ENCODE measurements at regions not wholly inside any gene's neighbourhood (a gene's known extent, or its start where the extent isn't known, plus 50 kb on each side); places are given as distances from the start of the nearest gene placed in this dataset.

GRCh38 chr17:6213859-6214258 lies 143.7 kb downstream of the WSCD1 start:
- no peak for DNase-seq

GRCh38 chr17:6212766-6213165 lies 142.6 kb downstream of the WSCD1 start:
- Mint-ChIP-seq H3K4me1 (ENCODE audit: low read depth) (no peaks in the 10 kb centered on the region), H3K27me3 (ENCODE audit: low read depth) (peaks cover 17% of the 10 kb centered on the region), H3K27ac (no peak overlapping the region), H3K9me3 (no peaks in the 10 kb centered on the region), H3K36me3 (ENCODE audit: insufficient read depth in 2 of 2) (no peaks in the 10 kb centered on the region), H3K4me3 (no peak overlapping the region)
- ATAC-seq (replicated peaks in 1 of 2) (no peak), DNase-seq (no peak)

More at GRCh38 chr17:6213859-6214258, 143.7 kb downstream of the WSCD1 start:
- Mint-ChIP-seq H3K4me1 (ENCODE audit: low read depth) (no peaks in the 10 kb centered on the region), H3K27me3 (ENCODE audit: low read depth) (peaks cover 28% of the 10 kb centered on the region), H3K4me3 (no peak overlapping the region), H3K36me3 (ENCODE audit: insufficient read depth in 2 of 2) (no peaks in the 10 kb centered on the region), H3K9me3 (no peaks in the 10 kb centered on the region), H3K27ac (no peak overlapping the region)
- ATAC-seq (replicated peaks in 1 of 2) = no peak

GRCh38 chr17:6209829-6210228 lies 139.7 kb downstream of the WSCD1 start:
- no peaks in the 10 kb centered on the region for H3K36me3 Mint-ChIP-seq (ENCODE audit: insufficient read depth in 2 of 2)
- H3K27ac Mint-ChIP-seq = no peak overlapping the region
- peaks cover 13% of the 10 kb centered on the region for H3K27me3 Mint-ChIP-seq (ENCODE audit: low read depth)
- no peak overlapping the region for H3K4me3 Mint-ChIP-seq
- no peaks in the 10 kb centered on the region for H3K4me1 Mint-ChIP-seq (ENCODE audit: low read depth)
- H3K9me3 Mint-ChIP-seq = no peaks in the 10 kb centered on the region
- ATAC-seq (replicated peaks in 1 of 2) = no peak
- no peak for DNase-seq

GRCh38 chr17:6208608-6209180 lies 138.5 kb downstream of the WSCD1 start:
- DNase-seq (no peak), ATAC-seq (replicated peaks in 1 of 2) (no peak)
- Mint-ChIP-seq H3K4me1 (ENCODE audit: low read depth) (no peaks in the 10 kb centered on the region), H3K9me3 (no peaks in the 10 kb centered on the region), H3K36me3 (ENCODE audit: insufficient read depth in 2 of 2) (no peaks in the 10 kb centered on the region), H3K4me3 (no peak overlapping the region), H3K27ac (no peak overlapping the region), H3K27me3 (ENCODE audit: low read depth) (peaks cover 18% of the 10 kb centered on the region)

- DNase-seq (no peak), ATAC-seq (replicated peaks in 1 of 2) (no peak)
- Mint-ChIP-seq H3K27ac (no peak overlapping the region), H3K9me3 (no peaks in the 10 kb centered on the region), H3K4me3 (no peak overlapping the region), H3K4me1 (ENCODE audit: low read depth) (no peaks in the 10 kb centered on the region), H3K27me3 (ENCODE audit: low read depth) (peaks cover 34% of the 10 kb centered on the region), H3K36me3 (ENCODE audit: insufficient read depth in 2 of 2) (no peaks in the 10 kb centered on the region)
Measured at GRCh38 chr17:6205525-6205924, 135.3 kb downstream of the WSCD1 start.

- DNase-seq (no peak), ATAC-seq (replicated peaks in 1 of 2) (no peak)
- no peaks in the 10 kb centered on the region for H3K4me1 Mint-ChIP-seq (ENCODE audit: low read depth)
- H3K27ac Mint-ChIP-seq = no peak overlapping the region
- no peak overlapping the region for H3K4me3 Mint-ChIP-seq
- no peaks in the 10 kb centered on the region for H3K36me3 Mint-ChIP-seq (ENCODE audit: insufficient read depth in 2 of 2)
- H3K27me3 Mint-ChIP-seq (ENCODE audit: low read depth) = peaks cover 34% of the 10 kb centered on the region
- H3K9me3 Mint-ChIP-seq = no peaks in the 10 kb centered on the region
Measured at GRCh38 chr17:6205033-6205432, 134.9 kb downstream of the WSCD1 start.

GRCh38 chr17:6204203-6204722 lies 134.1 kb downstream of the WSCD1 start:
- no peak for ATAC-seq (replicated peaks in 1 of 2)
- H3K9me3 Mint-ChIP-seq = no peaks in the 10 kb centered on the region
- DNase-seq = no peak
- no peak overlapping the region for H3K4me3 Mint-ChIP-seq
- no peaks in the 10 kb centered on the region for H3K36me3 Mint-ChIP-seq (ENCODE audit: insufficient read depth in 2 of 2)
- no peak overlapping the region for H3K27ac Mint-ChIP-seq
- no peaks in the 10 kb centered on the region for H3K4me1 Mint-ChIP-seq (ENCODE audit: low read depth)
- peaks cover 34% of the 10 kb centered on the region for H3K27me3 Mint-ChIP-seq (ENCODE audit: low read depth)

GRCh38 chr17:6196355-6196754 lies 126.2 kb downstream of the WSCD1 start:
- Mint-ChIP-seq H3K4me3 (no peak overlapping the region), H3K27me3 (ENCODE audit: low read depth) (peaks cover 5% of the 10 kb centered on the region), H3K4me1 (ENCODE audit: low read depth) (no peaks in the 10 kb centered on the region), H3K9me3 (peaks cover 1 to 3% of the 10 kb centered on the region in 2 donors), H3K36me3 (ENCODE audit: insufficient read depth in 2 of 2) (peaks cover 3 to 4% of the 10 kb centered on the region in 2 donors), H3K27ac (no peak overlapping the region)
- no peak for ATAC-seq (replicated peaks in 1 of 2)
- DNase-seq = no peak

- DNase-seq (no peak), ATAC-seq (replicated peaks in 1 of 2) (no peak)
- Mint-ChIP-seq H3K9me3 (peaks cover 1 to 3% of the 10 kb centered on the region in 2 donors), H3K4me3 (no peak overlapping the region), H3K4me1 (ENCODE audit: low read depth) (no peaks in the 10 kb centered on the region), H3K36me3 (ENCODE audit: insufficient read depth in 2 of 2) (peaks cover 3 to 4% of the 10 kb centered on the region in 2 donors), H3K27ac (no peak overlapping the region), H3K27me3 (ENCODE audit: low read depth) (no peaks in the 10 kb centered on the region)
Measured at GRCh38 chr17:6195123-6195522, 124.9 kb downstream of the WSCD1 start.

- H3K4me1 Mint-ChIP-seq (ENCODE audit: low read depth) = no peaks in the 10 kb centered on the region
- H3K27ac Mint-ChIP-seq = no peak overlapping the region
- ATAC-seq (replicated peaks in 1 of 2) = no peak
- H3K27me3 Mint-ChIP-seq (ENCODE audit: low read depth) = no peaks in the 10 kb centered on the region
- H3K9me3 Mint-ChIP-seq = peaks cover 1 to 3% of the 10 kb centered on the region in 2 donors
- DNase-seq = no peak
- H3K36me3 Mint-ChIP-seq (ENCODE audit: insufficient read depth in 2 of 2) = peaks cover 3 to 4% of the 10 kb centered on the region in 2 donors
- H3K4me3 Mint-ChIP-seq = no peak overlapping the region
Measured at GRCh38 chr17:6191405-6192324, 121.5 kb downstream of the WSCD1 start.

- Mint-ChIP-seq H3K36me3 (ENCODE audit: insufficient read depth in 2 of 2) (no peaks in the 10 kb centered on the region), H3K4me3 (no peak overlapping the region), H3K9me3 (no peaks in the 10 kb centered on the region), H3K27ac (no peak overlapping the region), H3K4me1 (ENCODE audit: low read depth) (no peaks in the 10 kb centered on the region), H3K27me3 (ENCODE audit: low read depth) (no peaks in the 10 kb centered on the region)
- no peak for DNase-seq
- ATAC-seq (replicated peaks in 1 of 2) = no peak
Measured at GRCh38 chr17:6187836-6188235, 117.7 kb downstream of the WSCD1 start.

GRCh38 chr17:6186998-6187397 lies 116.8 kb downstream of the WSCD1 start:
- ATAC-seq (replicated peaks in 1 of 2) = no peak
- Mint-ChIP-seq H3K4me3 (no peak overlapping the region), H3K27me3 (ENCODE audit: low read depth) (peaks cover 6% of the 10 kb centered on the region), H3K9me3 (no peaks in the 10 kb centered on the region), H3K4me1 (ENCODE audit: low read depth) (no peaks in the 10 kb centered on the region), H3K36me3 (ENCODE audit: insufficient read depth in 2 of 2) (no peaks in the 10 kb centered on the region), H3K27ac (no peak overlapping the region)
- no peak for DNase-seq

GRCh38 chr17:6184508-6184907 lies 114.3 kb downstream of the WSCD1 start:
- peaks cover 15% of the 10 kb centered on the region for H3K27me3 Mint-ChIP-seq (ENCODE audit: low read depth)
- DNase-seq = no peak
- no peak overlapping the region for H3K27ac Mint-ChIP-seq
- H3K9me3 Mint-ChIP-seq = no peaks in the 10 kb centered on the region
- no peak for ATAC-seq (replicated peaks in 1 of 2)
- no peaks in the 10 kb centered on the region for H3K4me1 Mint-ChIP-seq (ENCODE audit: low read depth)
- no peak overlapping the region for H3K4me3 Mint-ChIP-seq
- no peaks in the 10 kb centered on the region for H3K36me3 Mint-ChIP-seq (ENCODE audit: insufficient read depth in 2 of 2)

Measured in activated T-cell treated with anti-CD3 and anti-CD28 coated beads, Interleukin-2, amount 50 U/mL, for 72 hours (primary cell).